ENCODE measurements at regions not wholly inside any gene's neighbourhood (a gene's known extent, or its start where the extent isn't known, plus 50 kb on each side); places are given as distances from the start of the nearest gene placed in this dataset.

GRCh38 chr4:181870326-181870725, 372.9 kb upstream of the TENM3 start:
- TF ChIP-seq CTCF (IDR thresholded peaks at IDR 0.05; ENCODE audit: borderline replicate concordance, extremely low read depth, low read length, poor library complexity, severe bottlenecking) (no peak), EZH2 (IDR thresholded peaks at IDR 0.05; ENCODE audit: borderline replicate concordance, low read depth, low read length, severe bottlenecking) (no peak)
